HG02763 (cell line): ENCODE measurements at regions not wholly inside any gene's neighbourhood (a gene's known extent, or its start where the extent isn't known, plus 50 kb on each side); places are given as distances from the start of the nearest gene placed in this dataset.

Experiments used
- ATAC-seq: cut with Tn5 transposase; IDR thresholded peaks from one replicate; pipeline ENCODE4 v1.9.1; 2021; ENCODE audit warnings: mild to moderate bottlenecking, moderate library complexity; ENCODE audit not compliant: unreplicated experiment

- ATAC-seq: no peak
Observed at GRCh38 chr11:112831969-112832766, 129.1 kb upstream of the NCAM1 start.

- no peak for ATAC-seq
Observed at GRCh38 chr11:112834277-112834755, 126.9 kb upstream of the NCAM1 start.

DNA sequence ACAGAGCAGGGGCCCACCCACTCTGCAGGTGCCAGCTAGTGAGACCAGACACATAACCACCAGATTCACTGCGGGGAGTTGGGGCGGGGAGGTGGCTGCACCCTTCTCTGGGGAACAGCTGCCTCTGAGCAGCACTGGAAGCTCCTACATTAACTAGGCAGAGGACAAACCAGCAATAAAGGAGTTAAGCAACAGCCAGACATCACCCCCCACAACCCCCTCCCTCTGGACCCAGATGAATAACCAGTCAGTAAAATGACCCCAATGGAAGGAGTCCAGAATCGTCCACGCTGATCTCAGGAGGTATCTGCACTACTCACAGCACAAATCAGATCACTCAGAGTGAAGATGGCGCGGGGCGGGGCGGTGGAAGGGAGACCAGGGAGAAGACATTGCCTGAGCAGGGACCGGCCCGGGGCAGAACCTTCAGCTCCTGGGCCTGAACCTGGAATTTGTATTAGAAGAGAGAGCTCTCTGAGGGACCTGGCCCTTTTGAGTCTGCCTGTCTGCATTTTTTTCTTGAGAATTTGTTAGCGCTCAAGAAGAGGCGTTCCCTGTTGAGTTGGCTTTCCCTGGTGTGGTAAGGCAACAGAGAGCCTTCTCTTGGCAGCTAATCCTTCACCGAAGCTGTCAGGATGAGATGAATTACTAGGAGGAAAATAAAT, 125.5 kb upstream of the NCAM1 start:
- ATAC-seq: no peak

- ATAC-seq: no peak
Observed at GRCh38 chr11:112836256-112836602, 125.0 kb upstream of the NCAM1 start.

DNA sequence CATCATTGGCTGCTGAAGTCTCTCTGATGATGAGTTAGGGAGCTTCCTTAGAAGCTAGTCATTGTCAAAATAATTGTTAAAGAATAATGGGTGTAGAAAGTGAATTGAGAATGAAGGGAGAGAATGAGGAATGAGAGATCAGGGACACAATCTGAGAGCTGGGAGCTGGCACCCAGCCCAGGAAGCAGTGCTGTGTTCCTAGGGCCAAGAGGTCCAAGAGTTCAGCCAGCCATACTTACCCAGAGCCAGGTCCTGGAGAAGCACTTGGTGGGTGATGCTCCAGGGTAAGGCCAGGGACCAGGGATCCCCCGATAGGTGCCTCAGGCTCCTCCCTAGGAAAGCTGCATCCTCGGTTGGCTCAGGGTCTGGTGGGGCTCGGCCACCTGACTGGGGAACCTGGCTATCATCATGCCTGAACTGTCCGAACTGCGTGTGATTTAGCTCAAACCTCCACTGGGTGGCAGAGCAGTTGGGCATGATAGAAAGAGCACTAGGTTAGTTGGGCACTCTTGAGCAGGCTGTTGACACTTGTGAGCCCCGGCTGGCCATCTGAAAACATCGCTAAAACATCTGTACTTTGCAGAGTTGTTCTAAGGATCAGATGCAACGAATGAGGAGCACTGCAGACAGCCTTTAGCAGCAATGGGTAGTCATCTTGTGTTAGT, 123.9 kb upstream of the NCAM1 start:
- ATAC-seq: no peak

GRCh38 chr11:112839051-112839450, 122.2 kb upstream of the NCAM1 start:
- ATAC-seq: no peak

GRCh38 chr11:112841729-112842128, 119.5 kb upstream of the NCAM1 start:
- ATAC-seq: no peak

DNA sequence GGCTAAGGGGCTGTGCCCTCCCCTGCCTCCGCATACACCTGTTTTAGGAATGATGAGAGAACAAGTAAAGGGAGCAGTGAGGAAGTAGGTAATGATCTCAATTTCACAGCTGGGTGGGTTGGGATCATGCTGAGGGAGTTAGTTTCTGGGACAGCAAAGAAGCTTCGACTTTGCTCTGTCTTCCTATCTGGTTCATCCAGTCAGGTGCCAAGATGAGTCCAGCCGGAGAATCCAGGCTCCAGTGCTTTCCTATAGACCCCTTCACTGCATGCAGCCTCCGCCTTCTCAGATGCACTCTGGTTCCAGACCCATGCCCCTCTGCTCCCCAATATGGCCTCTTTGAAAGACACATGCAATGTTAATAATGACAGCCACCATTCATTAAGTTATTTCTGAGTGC, 119.1 kb upstream of the NCAM1 start:
- no peak for ATAC-seq

DNA sequence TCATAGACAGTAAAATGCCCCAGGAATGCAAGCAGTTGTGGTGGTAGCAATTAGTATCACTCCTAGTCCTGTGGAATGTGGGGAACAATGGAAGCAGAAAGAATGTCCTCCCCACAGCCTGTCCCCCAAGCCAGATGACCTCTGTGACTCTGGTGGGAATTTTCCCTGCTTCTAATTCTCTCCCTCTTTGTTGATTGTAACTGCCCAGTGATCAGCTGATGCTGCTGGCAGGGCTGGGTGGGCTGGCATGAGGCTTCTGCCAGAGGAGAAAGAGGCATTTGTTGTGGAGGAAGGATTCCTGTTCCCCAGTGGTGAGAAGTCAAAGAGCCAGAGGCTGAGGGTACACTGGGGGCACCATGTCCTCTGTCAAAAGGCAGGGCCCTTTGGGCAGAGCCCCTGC, 116.7 kb upstream of the NCAM1 start:
- ATAC-seq: no peak

DNA sequence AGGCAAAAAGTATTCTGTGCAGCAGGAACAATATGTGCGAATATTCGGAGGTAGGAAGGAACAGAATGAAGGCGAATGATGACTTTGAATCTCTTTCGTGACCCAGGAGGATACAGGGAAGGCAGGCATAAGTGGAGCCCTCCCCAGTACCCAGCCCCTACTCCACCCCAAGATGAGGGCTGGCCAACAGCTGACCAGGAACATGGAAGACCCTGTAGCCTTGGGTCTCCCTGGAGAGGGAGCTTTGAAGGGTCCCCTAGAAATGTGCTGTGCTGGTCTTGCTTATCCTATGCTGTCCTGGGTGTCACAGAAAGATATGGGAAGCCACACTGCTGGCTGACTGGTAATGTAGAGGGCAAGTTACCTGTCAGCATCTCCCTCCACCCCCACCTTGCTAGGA, 113.7 kb upstream of the NCAM1 start:
- ATAC-seq: no peak

- ATAC-seq: no peak
Observed at GRCh38 chr11:112852143-112852866, 108.9 kb upstream of the NCAM1 start.

GRCh38 chr11:112856133-112856532, 105.1 kb upstream of the NCAM1 start:
- no peak for ATAC-seq

GRCh38 chr11:112856591-112856990, 104.6 kb upstream of the NCAM1 start:
- ATAC-seq: no peak

DNA sequence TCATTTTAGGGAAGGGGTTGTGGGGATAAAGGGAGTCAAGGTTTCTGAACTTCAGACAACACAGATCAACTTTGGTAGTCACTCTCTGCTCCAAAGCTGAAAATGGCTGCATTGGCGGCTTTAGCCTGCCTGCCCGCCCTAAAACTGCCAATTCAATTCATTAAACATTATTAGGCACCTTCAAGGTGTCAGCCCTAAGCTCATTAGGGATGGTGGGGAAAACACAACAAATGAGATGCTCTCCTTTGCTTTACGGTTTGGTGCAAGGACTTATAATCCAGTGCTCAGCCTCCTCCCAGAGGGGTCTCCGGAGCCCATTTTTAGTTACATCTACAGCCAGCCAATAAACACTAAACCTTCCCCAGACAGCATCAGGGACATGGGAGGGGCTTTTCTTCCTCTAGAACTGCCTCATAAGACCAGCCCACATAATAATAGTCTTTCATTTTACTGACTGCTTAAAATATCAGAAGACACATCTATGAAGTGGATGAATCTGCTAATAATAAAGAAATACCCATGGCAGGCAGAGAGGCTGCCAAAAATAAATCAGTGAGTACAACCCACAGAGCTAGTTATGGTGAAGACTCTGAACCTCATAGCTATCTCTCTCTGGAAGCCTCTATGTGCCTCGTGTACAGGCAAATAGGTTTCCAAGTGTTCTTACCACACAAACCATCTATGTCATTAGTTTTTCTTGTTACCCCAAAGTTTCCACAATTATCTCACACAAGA, 102.8 kb upstream of the NCAM1 start:
- ATAC-seq: no peak

GRCh38 chr11:112859787-112860186, 101.4 kb upstream of the NCAM1 start:
- ATAC-seq: no peak

DNA sequence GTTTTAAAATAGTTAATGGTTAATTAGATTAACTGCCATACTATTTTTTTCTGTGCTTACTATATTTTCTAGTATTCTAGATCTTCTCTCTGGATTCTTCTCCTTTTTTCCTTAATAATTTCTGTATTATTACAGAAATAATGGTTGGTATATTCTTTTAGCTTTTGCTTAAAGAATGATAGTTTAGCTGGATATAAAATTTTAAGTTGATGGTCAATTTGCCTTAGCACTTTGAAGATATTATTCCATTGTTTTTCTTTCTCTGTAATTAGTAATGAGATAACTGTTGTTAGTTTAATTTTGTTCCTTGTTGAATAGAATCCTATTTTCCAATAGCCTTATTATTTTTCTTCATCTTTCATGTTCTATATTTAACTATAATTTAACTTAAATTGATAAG, 99.9 kb upstream of the NCAM1 start:
- ATAC-seq: no peak

DNA sequence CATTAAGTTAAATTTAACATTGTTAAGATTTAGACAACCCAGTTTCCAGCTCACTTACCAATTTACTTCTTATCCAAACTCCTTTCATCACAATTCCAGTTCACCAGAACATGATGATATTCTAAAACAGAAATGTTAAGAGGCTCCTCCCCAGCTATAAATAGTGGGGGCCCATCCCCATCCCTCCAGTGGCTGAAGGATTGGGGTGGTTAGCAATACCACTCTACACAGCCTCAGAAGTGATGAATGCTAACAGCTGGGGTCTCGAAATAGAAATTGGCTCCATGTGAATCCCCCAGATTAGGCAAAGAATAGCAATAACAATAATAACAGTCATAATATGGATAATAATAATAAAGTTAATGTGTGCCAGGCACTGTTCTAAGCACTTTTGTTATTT, 97.9 kb upstream of the NCAM1 start:
- ATAC-seq: no peak

- ATAC-seq: no peak
Observed at GRCh38 chr11:112864672-112865071, 96.5 kb upstream of the NCAM1 start.

DNA sequence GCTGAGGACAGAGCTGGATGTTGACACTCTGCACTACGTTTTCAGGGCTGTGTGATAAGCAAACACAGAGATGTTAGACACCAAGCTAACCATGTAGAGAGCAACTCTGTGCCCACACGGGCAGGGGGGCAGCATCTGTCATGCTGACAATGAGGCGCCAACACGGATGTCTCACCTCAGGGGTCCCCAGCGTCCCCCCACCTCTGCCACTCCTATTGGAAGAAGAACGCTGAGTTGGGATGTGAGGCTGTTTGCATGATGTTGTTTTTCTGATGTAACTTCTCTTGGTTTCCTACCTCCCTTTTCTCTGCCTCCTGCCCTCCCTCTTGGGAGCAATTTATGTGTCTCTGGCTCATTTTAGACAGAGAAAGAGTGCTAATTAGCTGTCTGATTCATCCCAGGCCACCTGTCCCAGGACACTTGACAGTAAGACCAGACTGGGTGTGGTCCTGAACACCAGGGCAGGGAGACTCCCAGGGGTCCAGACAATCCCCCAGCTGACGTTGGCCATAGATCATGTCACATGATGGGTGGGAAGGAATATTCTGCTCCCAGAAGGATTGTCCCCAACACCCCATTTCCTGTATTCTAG, 89.2 kb upstream of the NCAM1 start:
- no peak for ATAC-seq

DNA sequence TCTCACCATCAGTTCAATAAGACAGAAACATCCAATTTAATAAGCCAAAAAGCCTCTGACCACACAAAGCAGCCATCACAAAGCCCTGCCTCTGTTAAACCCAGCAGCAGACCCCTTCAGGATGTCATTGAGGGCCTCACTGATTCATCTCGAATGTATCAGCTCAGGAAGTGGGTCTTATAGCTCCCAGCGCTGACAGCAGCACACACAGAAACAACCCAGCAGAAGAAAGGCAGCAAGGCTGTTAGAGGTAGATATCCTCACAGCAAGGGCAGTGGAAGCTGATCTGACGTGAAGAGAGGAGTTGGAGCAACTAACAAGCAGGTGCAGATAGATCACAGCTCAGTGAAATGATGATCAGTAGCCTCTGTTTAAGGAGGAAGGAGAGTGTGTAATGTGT, 86.2 kb upstream of the NCAM1 start:
- no peak for ATAC-seq
